Stimulated activated naive CD8-positive, alpha-beta T cell treated with anti-CD3 and anti-CD28 coated beads, Interleukin-15, Interleukin-2, amounts not matched to agents 100 ng/mL and 50 ng/mL, for 24 hours (primary cell): ENCODE measurements at regions not wholly inside any gene's neighbourhood (a gene's known extent, or its start where the extent isn't known, plus 50 kb on each side); places are given as distances from the start of the nearest gene placed in this dataset.

Experiments used
- H3K27ac Mint-ChIP-seq: one replicate; pipeline ENCODE4 v1.8.0; 2021; ENCODE audit warnings: mild to moderate bottlenecking, mixed read lengths
- H3K27me3 Mint-ChIP-seq: one replicate; pipeline ENCODE4 v1.8.0; 2021; ENCODE audit warnings: mixed read lengths
- H3K36me3 Mint-ChIP-seq: one replicate; pipeline ENCODE4 v1.8.0; 2021; ENCODE audit warnings: low read depth, mixed read lengths
- H3K4me1 Mint-ChIP-seq: one replicate; pipeline ENCODE4 v1.8.0; 2021; ENCODE audit warnings: low read depth, mixed read lengths
- H3K4me3 Mint-ChIP-seq: one replicate; pipeline ENCODE4 v1.8.0; 2021; ENCODE audit warnings: mild to moderate bottlenecking, mixed read lengths
- H3K9me3 Mint-ChIP-seq: one replicate; pipeline ENCODE4 v1.8.0; 2021; ENCODE audit warnings: mixed read lengths

DNA sequence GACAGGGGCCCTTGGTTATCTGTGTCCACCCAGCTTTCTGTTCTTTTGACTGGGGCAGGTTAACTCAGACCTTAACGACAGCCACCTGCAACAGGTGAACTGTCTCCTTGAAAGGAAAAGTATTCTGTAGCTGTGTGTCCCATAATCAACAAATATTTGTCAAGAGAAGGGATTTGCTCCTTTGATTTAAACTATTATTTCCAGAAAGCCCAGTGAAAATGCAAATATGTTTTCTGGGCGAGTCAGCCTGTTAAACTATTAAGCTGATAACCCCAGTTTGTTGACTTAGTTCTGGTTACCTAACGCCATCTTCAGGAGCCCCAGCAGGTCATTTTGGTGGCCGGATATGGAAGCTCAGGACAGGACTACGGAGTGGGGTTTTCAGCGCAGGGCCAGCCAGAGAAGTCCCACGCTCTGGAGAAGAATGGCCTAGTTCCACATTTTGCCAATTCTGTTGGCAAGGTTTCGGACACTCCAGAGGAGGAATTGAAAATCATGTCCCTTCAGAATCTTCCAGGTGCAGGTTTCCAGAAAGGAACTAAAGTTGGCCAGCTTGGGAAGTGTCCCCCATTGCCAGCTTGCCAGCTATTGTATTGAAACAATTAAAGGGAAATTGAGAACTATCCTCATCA, 54.5 kb downstream of the ADRA2A start:
- H3K4me3 Mint-ChIP-seq, result no peak overlapping the region
- no peaks in the 10 kb centered on the region for H3K9me3 Mint-ChIP-seq
- no peaks in the 10 kb centered on the region for H3K36me3 Mint-ChIP-seq
- no peak overlapping the region for H3K27ac Mint-ChIP-seq
- H3K4me1 Mint-ChIP-seq, result no peaks in the 10 kb centered on the region
- H3K27me3 Mint-ChIP-seq, result peaks cover 30% of the 10 kb centered on the region

DNA sequence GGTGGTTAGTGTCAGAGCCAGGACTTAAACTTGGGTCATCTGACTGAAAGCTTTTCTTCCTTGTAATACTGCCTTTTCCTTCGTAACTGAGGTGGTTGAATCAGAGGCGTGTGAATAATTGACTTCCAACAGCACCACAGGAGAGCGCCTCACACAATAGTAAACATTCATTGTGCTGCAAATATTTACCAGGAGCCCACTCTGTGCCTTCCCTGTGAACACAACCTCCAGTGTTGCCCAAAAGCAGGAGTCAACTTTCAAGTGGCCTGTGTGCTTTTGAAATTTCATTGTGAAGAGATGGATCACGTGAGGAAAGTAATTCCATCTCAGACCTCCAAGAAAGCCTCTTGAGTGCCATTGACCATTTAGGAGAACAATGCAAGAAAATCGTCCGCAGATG, 60.2 kb downstream of the ADRA2A start:
- peaks cover 31% of the 10 kb centered on the region for H3K27me3 Mint-ChIP-seq
- no peaks in the 10 kb centered on the region for H3K4me1 Mint-ChIP-seq
- H3K36me3 Mint-ChIP-seq, result no peaks in the 10 kb centered on the region

DNA sequence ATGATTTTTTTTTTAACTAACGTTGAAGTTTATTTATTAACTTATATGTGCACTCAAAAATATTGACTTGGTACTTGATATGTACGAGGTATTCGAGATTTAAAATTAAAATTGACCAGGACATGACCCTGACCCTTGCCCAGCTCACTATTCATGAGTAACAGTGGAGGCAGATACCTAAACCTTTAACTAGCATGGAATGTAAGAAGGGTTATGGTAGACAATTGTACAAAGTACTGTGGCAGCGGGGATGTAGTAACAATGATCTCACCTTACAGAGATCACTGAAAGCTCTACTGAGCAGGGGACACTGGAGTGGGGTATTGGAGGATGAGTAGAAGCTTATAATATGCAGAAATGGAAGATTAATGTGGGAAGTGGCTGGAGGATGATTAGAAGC, 60.8 kb downstream of the ADRA2A start:
- Mint-ChIP-seq H3K4me1 (no peaks in the 10 kb centered on the region), H3K27ac (no peak overlapping the region), H3K36me3 (no peaks in the 10 kb centered on the region), H3K9me3 (no peaks in the 10 kb centered on the region), H3K27me3 (peaks cover 28% of the 10 kb centered on the region), H3K4me3 (no peak overlapping the region)

More for the DNA sequence above, 60.2 kb downstream of the ADRA2A start:
- Mint-ChIP-seq H3K27ac (no peak overlapping the region), H3K4me3 (no peak overlapping the region), H3K9me3 (no peaks in the 10 kb centered on the region)

DNA sequence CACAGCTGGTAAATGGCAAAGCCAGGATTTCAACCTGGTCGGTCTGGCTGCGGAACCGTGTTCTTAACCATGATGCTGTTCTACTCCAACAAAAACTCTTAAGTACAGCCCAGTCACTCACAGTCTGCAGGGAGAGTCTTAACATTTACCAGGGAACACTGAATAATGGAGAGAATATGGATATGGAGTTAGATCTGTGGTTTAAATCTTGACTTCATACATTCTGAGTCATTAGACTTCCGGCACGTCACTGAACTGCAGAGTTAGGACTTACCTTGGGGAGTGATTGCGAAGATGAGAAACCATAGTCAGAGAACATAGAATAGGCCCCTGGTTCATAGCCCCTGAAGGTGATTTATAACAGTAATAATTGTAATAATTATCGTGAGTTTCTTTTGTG, 61.7 kb downstream of the ADRA2A start:
- Mint-ChIP-seq H3K27ac (no peak overlapping the region), H3K4me3 (no peak overlapping the region), H3K27me3 (peaks cover 25% of the 10 kb centered on the region), H3K36me3 (no peaks in the 10 kb centered on the region), H3K4me1 (no peaks in the 10 kb centered on the region), H3K9me3 (no peaks in the 10 kb centered on the region)

DNA sequence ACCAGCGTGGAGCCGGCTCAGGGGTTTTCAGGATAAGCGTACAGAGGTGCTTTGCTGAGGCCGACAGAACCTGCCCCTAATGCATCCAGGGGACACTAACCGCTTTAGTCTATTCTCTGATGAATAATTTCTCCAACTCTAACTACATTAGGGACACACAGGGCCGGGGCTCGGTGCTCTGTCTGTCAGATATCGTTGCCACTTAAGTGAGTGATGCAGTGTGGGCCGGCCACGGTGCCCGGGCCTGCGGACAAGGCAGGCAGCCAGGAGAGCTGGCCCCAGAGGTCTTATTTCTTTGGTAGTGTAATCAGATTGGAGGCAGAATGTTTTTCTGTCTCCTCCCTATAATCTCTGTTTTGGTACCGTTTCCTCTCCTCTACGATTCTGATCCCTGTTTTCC, 62.7 kb downstream of the ADRA2A start:
- H3K4me3 Mint-ChIP-seq, result no peak overlapping the region
- H3K27ac Mint-ChIP-seq, result no peak overlapping the region
- no peaks in the 10 kb centered on the region for H3K36me3 Mint-ChIP-seq
- peaks cover 23% of the 10 kb centered on the region for H3K27me3 Mint-ChIP-seq
- H3K4me1 Mint-ChIP-seq, result no peaks in the 10 kb centered on the region
- H3K9me3 Mint-ChIP-seq, result no peaks in the 10 kb centered on the region

DNA sequence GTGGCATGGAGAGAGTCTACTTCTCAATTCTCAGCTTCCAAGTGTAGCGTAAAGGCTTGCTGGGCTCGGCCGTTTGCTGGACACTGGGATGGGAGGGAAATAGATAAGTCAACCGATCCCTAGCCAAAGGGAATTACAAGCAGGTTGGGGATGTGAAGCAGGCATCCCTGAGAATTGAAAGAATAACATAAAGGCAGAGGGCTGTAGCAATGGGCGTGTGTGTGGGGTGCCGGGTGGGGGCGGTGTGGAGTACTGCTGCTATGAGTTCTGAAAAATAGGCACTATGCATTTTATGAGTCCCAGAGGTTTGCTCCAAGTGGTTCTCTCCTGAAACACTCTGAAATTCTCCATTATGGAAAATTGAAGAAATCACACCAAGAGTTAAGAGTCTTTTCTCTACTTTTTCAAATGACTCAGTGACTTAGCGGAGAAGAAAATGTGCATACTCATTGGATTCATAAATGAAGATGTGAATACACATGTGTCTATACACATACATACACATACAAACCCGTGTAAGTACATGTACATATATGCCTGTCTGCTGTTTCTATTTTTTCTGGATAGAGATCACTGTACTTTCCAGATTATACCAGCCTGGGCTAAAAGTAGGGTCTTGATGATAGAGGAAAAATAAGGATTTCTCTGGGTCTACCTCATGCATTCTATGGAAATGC, 65.4 kb downstream of the ADRA2A start:
- Mint-ChIP-seq H3K27ac (no peak overlapping the region), H3K36me3 (no peaks in the 10 kb centered on the region), H3K4me1 (peaks cover 5% of the 10 kb centered on the region), H3K9me3 (no peaks in the 10 kb centered on the region), H3K27me3 (peaks cover 17% of the 10 kb centered on the region), H3K4me3 (no peak overlapping the region)

DNA sequence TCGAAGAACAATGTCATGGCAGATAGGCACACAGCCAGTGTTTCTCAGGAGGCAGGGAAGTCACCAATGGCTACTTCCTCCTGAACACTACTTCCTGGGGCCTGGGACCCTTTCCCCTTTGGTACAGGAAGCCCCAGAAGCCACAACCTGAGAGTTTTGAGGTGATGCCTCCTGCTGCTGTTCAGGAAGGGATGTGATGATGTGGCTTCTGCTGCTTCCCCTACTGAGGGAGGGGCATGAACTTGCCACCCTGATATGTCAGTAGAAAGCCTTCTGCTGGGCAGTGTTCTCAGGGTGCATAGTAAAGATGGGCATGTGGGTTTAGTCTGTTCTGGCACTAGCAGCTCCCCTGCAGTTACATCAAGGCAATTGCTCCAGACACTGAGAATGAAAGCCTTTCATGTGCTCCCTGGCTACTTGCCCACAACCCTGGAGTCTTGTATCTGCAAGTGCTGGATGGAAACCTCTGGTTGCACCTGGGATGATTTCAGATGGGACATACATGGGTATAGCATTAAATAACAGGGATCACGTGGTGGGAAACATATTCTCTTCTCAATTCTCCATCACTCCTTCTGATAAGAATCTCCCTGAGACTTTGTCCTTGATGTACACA, 69.3 kb downstream of the ADRA2A start:
- Mint-ChIP-seq H3K36me3 (no peaks in the 10 kb centered on the region), H3K27ac (no peak overlapping the region), H3K27me3 (peaks cover 12% of the 10 kb centered on the region), H3K4me1 (peaks cover 5% of the 10 kb centered on the region), H3K9me3 (no peaks in the 10 kb centered on the region), H3K4me3 (no peak overlapping the region)

DNA sequence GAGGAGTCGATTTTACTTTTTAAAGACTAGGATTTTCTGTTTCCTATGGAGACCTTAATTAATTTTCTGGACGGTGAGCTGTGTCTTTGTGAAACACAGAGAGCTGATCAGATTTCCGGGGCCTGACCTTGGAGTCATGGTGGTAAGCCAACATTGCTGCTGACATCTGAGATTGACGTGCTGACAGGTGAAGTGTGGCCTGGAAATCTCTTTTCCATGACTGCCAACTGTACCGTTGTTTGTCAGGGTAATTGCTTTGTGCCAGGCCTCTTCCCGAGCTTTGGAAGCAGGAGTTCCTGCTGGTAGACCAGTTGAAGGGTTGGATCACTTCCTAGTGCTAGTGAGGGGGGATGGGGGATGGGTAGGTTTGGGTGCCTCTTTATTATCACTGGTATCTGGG, 71.2 kb downstream of the ADRA2A start:
- H3K27ac Mint-ChIP-seq, result no peak overlapping the region
- H3K4me1 Mint-ChIP-seq, result peaks cover 5% of the 10 kb centered on the region
- H3K4me3 Mint-ChIP-seq, result no peak overlapping the region
- no peaks in the 10 kb centered on the region for H3K36me3 Mint-ChIP-seq
- H3K27me3 Mint-ChIP-seq, result peaks cover 12% of the 10 kb centered on the region
- no peaks in the 10 kb centered on the region for H3K9me3 Mint-ChIP-seq

DNA sequence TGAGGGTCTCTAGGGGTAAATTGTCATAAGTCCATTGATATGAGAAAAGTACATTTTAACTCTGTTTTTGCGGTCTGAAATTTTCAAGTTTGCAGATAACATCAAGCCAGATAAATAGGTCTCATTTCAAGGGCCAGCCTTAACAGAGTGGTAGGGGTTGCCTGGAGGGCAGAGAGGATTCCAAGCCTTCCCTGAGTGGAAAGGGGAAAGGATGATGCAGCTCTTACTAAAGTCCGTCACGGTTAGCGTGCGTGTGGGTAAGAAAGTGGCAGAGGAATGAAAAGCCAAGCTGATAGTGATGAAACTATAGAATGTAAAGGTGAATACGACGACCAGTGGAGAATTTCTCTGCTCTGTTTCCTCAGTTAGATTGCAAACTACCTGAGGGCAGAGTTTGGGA, 71.6 kb downstream of the ADRA2A start:
- Mint-ChIP-seq H3K27me3 (peaks cover 15% of the 10 kb centered on the region), H3K27ac (no peak overlapping the region), H3K36me3 (no peaks in the 10 kb centered on the region), H3K4me3 (no peak overlapping the region), H3K4me1 (peaks cover 5% of the 10 kb centered on the region), H3K9me3 (no peaks in the 10 kb centered on the region)

DNA sequence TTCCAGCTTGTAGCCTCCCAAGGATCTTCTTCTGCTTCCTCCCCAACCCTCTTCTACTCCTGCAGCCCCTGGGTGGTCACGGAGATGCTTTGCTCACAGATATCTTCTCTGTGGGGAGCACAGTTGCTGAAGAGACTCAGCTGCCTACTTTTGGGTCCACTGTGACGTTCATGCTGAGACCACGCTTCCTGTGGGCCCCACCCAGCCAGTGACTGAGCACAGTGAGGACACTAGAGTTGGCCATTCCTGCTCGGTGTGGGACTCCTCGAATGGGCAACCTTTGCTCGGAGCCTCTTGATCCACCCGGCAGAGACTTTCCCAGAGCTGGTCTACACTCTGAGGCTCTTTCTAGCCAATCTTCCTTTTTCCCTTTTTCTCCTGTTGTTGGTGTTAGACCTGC, 73.9 kb downstream of the ADRA2A start:
- peaks cover 21% of the 10 kb centered on the region for H3K27me3 Mint-ChIP-seq
- no peaks in the 10 kb centered on the region for H3K36me3 Mint-ChIP-seq
- peaks cover 5% of the 10 kb centered on the region for H3K4me1 Mint-ChIP-seq
- H3K9me3 Mint-ChIP-seq, result no peaks in the 10 kb centered on the region
- H3K4me3 Mint-ChIP-seq, result no peak overlapping the region
- H3K27ac Mint-ChIP-seq, result no peak overlapping the region

DNA sequence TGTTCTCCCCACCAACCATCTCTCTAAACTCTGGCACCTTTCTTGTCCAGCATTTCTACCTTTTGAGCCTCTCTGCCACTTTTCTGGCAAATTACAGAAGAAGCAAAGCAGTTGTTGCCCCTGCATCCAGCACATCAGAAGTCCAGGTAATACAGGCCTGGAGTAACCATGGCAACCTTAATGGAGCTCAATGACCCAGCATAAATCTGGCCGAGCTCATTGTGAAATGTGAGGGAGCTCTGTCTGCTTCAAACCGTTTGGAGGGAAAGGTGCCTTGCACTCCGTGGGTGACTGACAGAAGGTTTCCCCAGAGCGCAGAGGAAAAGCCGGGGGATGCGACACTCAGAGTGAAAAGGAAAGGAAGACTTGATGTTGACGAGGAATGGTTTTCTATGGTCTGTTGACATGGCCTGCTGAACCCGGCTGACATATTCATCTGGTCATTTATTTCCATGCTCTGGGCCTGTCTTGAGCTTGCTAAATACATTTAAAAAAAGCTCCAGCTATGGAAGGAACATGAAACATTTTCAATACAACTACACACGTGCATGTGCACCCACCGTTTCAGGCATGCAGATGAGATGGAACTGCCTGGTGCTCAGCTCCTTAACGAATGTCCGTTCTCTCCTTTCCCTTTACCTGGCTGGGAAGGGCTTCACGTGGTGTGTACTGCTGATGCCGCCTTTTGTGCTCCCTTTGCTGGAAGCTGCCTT, 74.9 kb downstream of the ADRA2A start:
- no peaks in the 10 kb centered on the region for H3K4me1 Mint-ChIP-seq
- no peaks in the 10 kb centered on the region for H3K36me3 Mint-ChIP-seq
- no peak overlapping the region for H3K4me3 Mint-ChIP-seq
- H3K9me3 Mint-ChIP-seq, result no peaks in the 10 kb centered on the region
- H3K27ac Mint-ChIP-seq, result no peak overlapping the region
- H3K27me3 Mint-ChIP-seq, result peaks cover 26% of the 10 kb centered on the region

DNA sequence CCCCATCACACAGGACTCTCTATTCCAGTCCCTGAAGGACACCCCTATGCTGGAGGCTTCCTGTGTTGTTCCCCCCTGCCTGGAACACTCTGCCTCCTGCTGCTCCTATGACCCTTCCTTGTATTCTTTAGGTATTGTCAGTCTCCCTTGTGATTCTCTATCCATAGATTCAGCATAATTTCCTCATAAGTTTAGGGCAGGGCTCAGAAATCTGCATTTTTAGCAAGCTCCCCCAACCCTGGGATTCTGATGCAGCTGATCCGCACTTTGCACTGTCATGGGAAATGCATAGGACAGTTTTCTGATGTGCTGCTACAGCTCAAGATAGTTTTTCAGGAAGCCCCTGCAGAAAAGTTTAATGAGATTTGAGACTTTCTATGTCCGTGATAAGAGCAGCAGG, 79.9 kb downstream of the ADRA2A start:
- H3K27me3 Mint-ChIP-seq, result peaks cover 39% of the 10 kb centered on the region
- H3K4me1 Mint-ChIP-seq, result no peaks in the 10 kb centered on the region
- H3K9me3 Mint-ChIP-seq, result no peaks in the 10 kb centered on the region
- no peak overlapping the region for H3K27ac Mint-ChIP-seq
- H3K4me3 Mint-ChIP-seq, result no peak overlapping the region
- H3K36me3 Mint-ChIP-seq, result no peaks in the 10 kb centered on the region

DNA sequence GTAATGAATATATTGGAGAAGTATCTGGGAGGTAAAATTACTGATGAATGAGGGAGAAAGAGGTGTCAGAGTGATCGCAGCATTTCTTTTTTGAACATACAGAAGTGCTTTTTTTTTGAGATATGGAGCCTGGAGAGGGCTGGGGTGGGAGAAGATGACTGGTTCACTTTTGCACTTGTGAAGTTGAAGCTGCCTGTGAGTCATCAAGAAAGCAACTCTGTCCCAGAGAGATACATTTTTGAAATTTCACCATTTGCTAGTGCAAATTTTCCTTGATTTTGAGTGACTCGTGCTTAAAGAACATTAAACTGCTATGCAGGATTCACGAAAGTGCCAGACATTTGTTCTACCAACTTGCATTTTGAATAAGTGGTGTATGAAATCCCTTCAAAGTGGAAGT, 81.8 kb downstream of the ADRA2A start:
- H3K4me1 Mint-ChIP-seq, result no peaks in the 10 kb centered on the region
- peaks cover 45% of the 10 kb centered on the region for H3K27me3 Mint-ChIP-seq
- H3K27ac Mint-ChIP-seq, result no peak overlapping the region
- no peak overlapping the region for H3K4me3 Mint-ChIP-seq
- no peaks in the 10 kb centered on the region for H3K9me3 Mint-ChIP-seq
- no peaks in the 10 kb centered on the region for H3K36me3 Mint-ChIP-seq

DNA sequence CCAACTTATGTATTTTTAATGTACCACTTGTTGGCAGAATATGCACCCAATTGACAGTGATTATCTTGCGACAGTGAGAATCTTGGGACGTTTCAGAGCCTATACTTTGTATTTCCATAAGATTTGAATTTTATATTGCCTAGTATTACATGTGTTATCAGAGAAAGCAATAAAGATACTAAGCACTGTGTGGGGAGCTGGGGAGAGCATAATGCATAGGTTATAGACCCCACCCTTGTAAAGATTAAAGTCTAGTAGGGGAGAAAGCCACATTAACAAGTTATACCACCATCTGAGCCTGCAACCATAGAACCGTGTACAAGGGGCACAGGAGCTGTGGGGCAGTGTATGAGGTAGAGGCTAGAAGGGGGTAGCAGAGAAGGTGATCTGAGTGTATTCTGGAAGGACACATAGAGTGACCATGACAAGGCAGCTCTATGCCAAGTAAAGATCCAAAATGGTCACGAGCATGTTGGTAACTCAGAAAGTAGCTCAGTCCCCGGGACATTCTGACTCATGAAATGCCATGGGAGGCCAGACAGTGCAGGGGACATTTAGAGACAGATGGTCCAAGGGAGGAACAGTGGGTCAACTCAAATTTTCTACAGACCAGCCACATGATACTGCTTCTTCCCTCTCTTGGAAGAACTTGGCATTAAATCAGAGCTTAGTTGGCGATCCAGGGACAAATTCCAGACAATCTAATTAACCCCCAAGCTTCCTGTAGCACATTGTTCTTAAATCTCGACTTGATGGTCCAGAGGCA, 84.5 kb downstream of the ADRA2A start:
- Mint-ChIP-seq H3K36me3 (no peaks in the 10 kb centered on the region), H3K9me3 (no peaks in the 10 kb centered on the region), H3K27me3 (peaks cover 40% of the 10 kb centered on the region), H3K4me3 (no peak overlapping the region), H3K27ac (no peak overlapping the region), H3K4me1 (no peaks in the 10 kb centered on the region)

DNA sequence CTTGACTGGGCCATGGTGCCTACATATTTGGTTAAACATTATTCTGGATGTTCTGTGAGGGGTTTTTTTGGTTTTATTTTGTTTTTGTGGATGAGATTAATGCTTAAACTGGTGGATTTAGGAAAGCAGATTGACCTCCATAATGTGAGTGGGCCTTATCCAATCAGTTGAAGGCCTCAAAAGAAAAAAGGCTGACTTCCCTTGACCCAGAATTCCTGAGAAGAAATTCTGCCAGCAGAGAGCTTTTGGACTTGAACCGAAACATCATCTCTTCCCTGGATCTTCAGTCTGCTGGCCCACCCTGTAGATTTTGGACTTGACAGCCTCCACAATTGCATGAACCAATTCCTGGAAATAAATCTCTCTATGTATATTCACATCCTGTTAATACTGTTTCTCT, 94.4 kb downstream of the ADRA2A start:
- no peaks in the 10 kb centered on the region for H3K9me3 Mint-ChIP-seq
- peaks cover 25% of the 10 kb centered on the region for H3K27me3 Mint-ChIP-seq
- H3K27ac Mint-ChIP-seq, result no peak overlapping the region
- H3K36me3 Mint-ChIP-seq, result no peaks in the 10 kb centered on the region
- no peak overlapping the region for H3K4me3 Mint-ChIP-seq
- no peaks in the 10 kb centered on the region for H3K4me1 Mint-ChIP-seq
